ENCODE measurements at regions not wholly inside any gene's neighbourhood (a gene's known extent, or its start where the extent isn't known, plus 50 kb on each side); places are given as distances from the start of the nearest gene placed in this dataset.

GRCh38 chr7:25855854-25856782 lies 295.9 kb upstream of the NFE2L3 start:
- Mint-ChIP-seq H3K4me3 (no peak overlapping the region), H3K9me3 (no peaks in the 10 kb centered on the region), H3K27ac (no peak overlapping the region), H3K36me3 (ENCODE audit: low read depth) (peaks cover 2% of the 10 kb centered on the region), H3K4me1 (ENCODE audit: low read depth) (peaks cover 27% of the 10 kb centered on the region), H3K27me3 (ENCODE audit: low read depth) (peaks cover 58% of the 10 kb centered on the region)
- CTCF ChIA-PET, result interaction anchor here (0.7 to 1.1 kb wide), 2 partner anchors 8 to 37 kb away, joined by 3 read pairs; no protein-coding TSS in a partner anchor
- intact Hi-C loops (cut with micrococcal nuclease), result loop anchor here (2.0 to 5.0 kb wide), 3 partner anchors 53 to 1386 kb away; partner anchors contain the start of genes EVX1 and HOXA1
- DNase-seq, result no peak

DNA sequence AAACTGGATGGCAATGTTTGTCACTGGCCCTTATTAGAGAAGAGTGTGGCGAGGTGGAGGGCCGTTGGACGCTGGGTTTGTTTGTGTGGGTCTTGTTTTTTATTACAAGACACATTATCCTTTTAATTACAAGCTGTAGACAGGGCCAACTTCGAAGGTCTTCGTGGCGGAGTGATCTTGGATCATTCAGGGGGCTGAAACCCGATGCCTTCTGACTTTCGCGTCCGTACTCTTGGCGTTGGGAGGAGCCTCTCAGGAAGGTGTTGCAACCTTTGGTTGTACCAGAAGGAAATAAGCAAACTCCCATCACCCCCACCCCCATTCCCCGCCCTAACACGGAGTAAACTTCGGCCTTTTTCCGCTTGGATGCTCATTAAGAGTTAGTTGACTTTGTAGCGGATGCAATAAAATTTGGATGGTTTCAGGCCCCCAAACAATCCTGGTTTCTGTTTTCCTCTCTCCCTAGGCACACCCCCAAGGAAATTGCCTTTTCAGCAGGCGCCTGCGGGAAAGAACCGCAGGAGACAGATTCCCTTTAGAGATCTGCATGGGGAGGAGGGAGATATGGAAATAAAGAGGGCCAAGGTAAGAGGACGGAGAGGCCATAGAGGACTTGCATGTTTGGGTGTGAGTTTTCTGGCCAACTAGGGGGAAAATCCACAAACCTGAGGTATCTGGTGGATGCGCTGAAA lies 294.5 kb upstream of the NFE2L3 start:
- CTCF ChIA-PET, result interaction anchor here (0.6 to 1.1 kb wide), 3 partner anchors 9 to 171 kb away, joined by 3 read pairs; no protein-coding TSS in a partner anchor
- Mint-ChIP-seq H3K36me3 (ENCODE audit: low read depth) (peaks cover 2% of the 10 kb centered on the region), H3K27me3 (ENCODE audit: low read depth) (peaks cover 63% of the 10 kb centered on the region), H3K27ac (no peak overlapping the region), H3K4me3 (no peak overlapping the region), H3K9me3 (no peaks in the 10 kb centered on the region), H3K4me1 (ENCODE audit: low read depth) (peaks cover 31% of the 10 kb centered on the region)
- no peak for DNase-seq
- intact Hi-C loops (cut with micrococcal nuclease), result loop anchor here (1.0 to 5.0 kb wide), 5 partner anchors 55 to 1385 kb away; partner anchors contain the start of genes CBX3, EVX1 and HOXA1

GRCh38 chr7:25858200-25858524 lies 293.8 kb upstream of the NFE2L3 start:
- DNase-seq, result no peak
- Mint-ChIP-seq H3K27ac (no peak overlapping the region), H3K4me1 (ENCODE audit: low read depth) (peaks cover 35% of the 10 kb centered on the region), H3K36me3 (ENCODE audit: low read depth) (peaks cover 2% of the 10 kb centered on the region), H3K4me3 (no peak overlapping the region), H3K27me3 (ENCODE audit: low read depth) (peaks cover 65% of the 10 kb centered on the region), H3K9me3 (no peaks in the 10 kb centered on the region)
- CTCF ChIA-PET, result interaction anchor here (0.6 kb wide), 1 partner anchor 171 kb away, joined by 3 read pairs; no protein-coding TSS in a partner anchor
- intact Hi-C loops (cut with micrococcal nuclease), result loop anchor here (5.0 kb wide), 2 partner anchors 1239 to 1384 kb away; partner anchors contain the start of genes EVX1 and HOXA1

DNA sequence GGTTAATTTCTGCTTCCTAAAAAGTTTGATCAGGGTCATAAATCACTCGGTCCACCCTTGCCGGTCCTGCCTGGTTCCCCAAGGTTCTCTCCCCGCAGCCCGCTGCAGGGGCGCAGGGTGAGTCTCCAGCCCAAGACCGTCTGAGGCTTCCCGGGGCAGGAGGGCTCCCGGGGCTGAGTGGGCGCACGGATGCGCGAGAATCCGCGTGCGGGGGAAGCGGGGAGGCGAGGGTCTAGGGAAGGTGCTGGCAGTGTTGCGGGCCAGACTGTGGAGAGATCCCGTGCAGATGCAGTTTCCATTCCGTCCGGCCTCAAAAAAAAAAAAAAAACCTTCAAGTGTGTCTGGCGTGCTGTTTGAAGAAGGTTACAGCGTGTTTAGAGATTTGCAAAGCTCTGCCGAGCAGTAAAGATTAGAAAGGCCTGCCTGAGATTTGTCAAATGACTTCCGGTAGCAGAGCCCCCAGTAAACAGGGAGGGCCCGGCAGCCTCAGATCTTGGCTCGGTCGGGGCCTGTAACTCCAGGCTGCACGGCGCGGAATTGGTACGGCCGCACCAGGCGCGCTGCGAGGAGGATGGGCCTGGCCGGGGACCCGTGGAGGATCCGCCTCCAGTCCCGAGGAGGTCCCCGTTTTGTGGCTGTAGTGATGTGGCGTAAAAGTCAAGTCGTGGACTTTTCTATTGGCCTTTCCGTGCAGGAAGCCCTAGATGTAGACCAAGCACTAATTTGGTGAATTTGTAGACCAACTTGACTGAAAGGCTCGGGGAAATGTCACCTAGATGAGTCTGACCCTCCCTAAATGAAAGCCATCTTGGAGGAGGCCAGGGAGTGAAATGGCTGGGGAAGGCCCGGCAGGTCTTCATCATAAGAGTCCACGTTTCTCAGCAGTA lies 293.2 kb upstream of the NFE2L3 start:
- Mint-ChIP-seq H3K36me3 (ENCODE audit: low read depth) (peaks cover 2% of the 10 kb centered on the region), H3K27me3 (ENCODE audit: low read depth) (peaks cover 66% of the 10 kb centered on the region), H3K27ac (no peak overlapping the region)

DNA sequence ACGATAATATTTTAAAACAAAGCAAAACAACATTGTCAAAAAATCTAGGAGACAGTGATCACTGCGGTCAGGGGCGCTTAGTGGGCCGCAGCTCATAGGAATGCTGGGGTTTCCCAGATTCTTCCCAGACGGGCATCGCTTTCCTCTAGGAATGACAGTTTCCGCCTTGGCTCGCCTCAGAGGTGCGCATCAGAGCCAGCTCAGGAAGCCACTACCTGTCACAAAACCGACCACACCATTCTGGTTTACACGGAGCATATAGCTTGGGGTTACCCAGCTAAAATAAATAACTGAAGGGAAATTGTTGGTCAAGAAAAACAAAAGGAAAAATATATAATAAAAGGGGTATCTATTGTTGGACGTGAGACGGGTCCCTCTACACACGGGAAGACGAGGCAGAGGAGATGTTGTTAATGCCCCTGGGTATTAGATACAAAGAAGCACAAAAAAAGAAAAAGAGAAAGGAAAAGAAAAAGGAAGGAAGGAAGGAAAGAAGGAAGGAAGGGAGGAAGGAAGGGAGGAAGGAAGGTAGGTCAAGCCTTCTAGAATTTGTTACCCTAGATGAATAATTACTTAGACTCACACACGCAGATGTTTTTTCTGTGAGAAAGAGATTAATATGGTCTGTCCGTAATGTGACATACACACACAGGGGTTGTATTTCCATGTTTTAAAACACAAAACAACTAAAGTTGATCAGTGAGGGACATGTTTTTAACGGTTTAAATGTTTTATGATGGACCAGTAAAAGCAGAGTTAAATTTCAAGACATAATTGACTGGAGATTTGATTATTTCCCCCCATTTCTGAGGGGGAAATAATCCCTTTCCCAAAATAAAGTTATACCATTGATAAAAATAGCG lies 292.4 kb upstream of the NFE2L3 start:
- no peak overlapping the region for H3K4me3 Mint-ChIP-seq
- peaks cover 62% of the 10 kb centered on the region for H3K27me3 Mint-ChIP-seq (ENCODE audit: low read depth)
- no peak for DNase-seq
- peaks cover 2% of the 10 kb centered on the region for H3K36me3 Mint-ChIP-seq (ENCODE audit: low read depth)
- no peaks in the 10 kb centered on the region for H3K9me3 Mint-ChIP-seq
- H3K4me1 Mint-ChIP-seq (ENCODE audit: low read depth), result peaks cover 28% of the 10 kb centered on the region
- CTCF ChIA-PET, result no interaction called here
- H3K27ac Mint-ChIP-seq, result peak overlapping the region; percentile 41
- intact Hi-C loops (cut with micrococcal nuclease), result loop anchor here (5.0 kb wide), 3 partner anchors 1238 to 1383 kb away; partner anchors contain the start of genes EVX1, HOXA1 and HOXA3

More for the DNA sequence above, 293.2 kb upstream of the NFE2L3 start:
- H3K4me3 Mint-ChIP-seq, result peak overlapping the region; percentile 24
- CTCF ChIA-PET, result interaction anchor here (0.6 kb wide), 1 partner anchor 172 kb away, joined by 3 read pairs; no protein-coding TSS in a partner anchor
- no peaks in the 10 kb centered on the region for H3K9me3 Mint-ChIP-seq
- intact Hi-C loops (cut with micrococcal nuclease), result loop anchor here (5.0 kb wide), 2 partner anchors 1239 to 1384 kb away; partner anchors contain the start of genes EVX1 and HOXA1
- H3K4me1 Mint-ChIP-seq (ENCODE audit: low read depth), result peaks cover 32% of the 10 kb centered on the region
- no peak for DNase-seq

DNA sequence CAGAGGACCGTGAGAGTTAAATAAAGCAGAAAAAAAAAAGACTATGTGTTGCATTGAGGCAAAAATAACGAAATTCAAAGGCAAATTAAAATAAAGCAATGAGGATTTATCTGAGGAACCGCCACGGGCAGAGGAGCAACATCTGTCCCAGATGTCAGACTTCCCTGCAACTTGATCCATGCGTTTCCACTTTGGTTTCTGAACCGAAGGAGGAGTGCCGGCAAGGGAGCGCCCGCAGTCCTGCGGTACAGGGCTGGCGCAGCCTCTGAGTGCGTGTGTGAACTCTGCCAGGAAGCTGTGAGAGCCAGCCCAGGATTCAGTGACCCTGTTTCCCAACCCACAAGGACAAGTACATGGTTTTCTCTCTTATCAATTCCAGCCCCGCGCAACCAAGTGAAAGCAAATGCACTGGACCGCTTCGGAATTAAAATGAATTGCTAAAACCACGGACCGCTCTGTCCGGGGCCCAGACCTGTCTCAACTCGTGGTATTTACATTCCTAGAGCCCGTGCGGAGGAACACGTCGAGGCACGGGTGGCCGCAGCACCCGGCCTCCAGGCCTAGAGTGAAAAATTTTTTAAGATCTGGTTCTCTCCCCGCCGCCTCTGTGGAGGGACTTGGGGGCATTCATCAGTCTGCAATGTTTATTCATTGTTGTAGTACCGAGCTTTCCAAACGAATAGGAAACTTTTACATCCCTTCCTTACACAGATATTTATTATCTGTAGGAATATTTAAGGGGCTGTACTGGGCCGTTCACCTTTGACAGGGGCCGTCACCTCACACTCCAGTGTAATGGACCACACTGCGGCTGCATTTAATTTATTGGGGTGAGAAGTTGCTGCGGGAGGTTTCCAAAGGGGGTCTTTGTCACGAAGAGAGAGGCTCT lies 291.5 kb upstream of the NFE2L3 start:
- intact Hi-C loops (cut with micrococcal nuclease), result loop anchor here (5.0 kb wide), 1 partner anchor 1292 kb away; the partner anchor contains the start of gene HOXA3
- H3K4me3 Mint-ChIP-seq, result no peak overlapping the region
- CTCF ChIA-PET, result no interaction called here
- no peaks in the 10 kb centered on the region for H3K9me3 Mint-ChIP-seq
- peaks cover 2% of the 10 kb centered on the region for H3K36me3 Mint-ChIP-seq (ENCODE audit: low read depth)
- H3K4me1 Mint-ChIP-seq (ENCODE audit: low read depth), result peaks cover 23% of the 10 kb centered on the region
- no peak for DNase-seq
- peaks cover 62% of the 10 kb centered on the region for H3K27me3 Mint-ChIP-seq (ENCODE audit: low read depth)
- H3K27ac Mint-ChIP-seq, result no peak overlapping the region

GRCh38 chr7:25861164-25861496 lies 290.9 kb upstream of the NFE2L3 start:
- Mint-ChIP-seq H3K4me3 (peak overlapping the region; percentile 58), H3K27ac (no peak overlapping the region), H3K27me3 (ENCODE audit: low read depth) (peaks cover 66% of the 10 kb centered on the region), H3K4me1 (ENCODE audit: low read depth) (peaks cover 22% of the 10 kb centered on the region), H3K36me3 (ENCODE audit: low read depth) (peaks cover 2% of the 10 kb centered on the region), H3K9me3 (no peaks in the 10 kb centered on the region)
- intact Hi-C loops (cut with micrococcal nuclease), result loop anchor here (5.0 kb wide), 1 partner anchor 1291 kb away; the partner anchor contains the start of gene HOXA3
- CTCF ChIA-PET, result no interaction called here
- DNase-seq, result no peak

- CTCF ChIA-PET, result interaction anchor here (1.1 to 1.5 kb wide), 2 partner anchors 10 to 13 kb away, joined by 3 to 9 read pairs; no protein-coding TSS in a partner anchor
- H3K9me3 Mint-ChIP-seq, result no peaks in the 10 kb centered on the region
- peaks cover 69% of the 10 kb centered on the region for H3K27me3 Mint-ChIP-seq (ENCODE audit: low read depth)
- H3K4me3 Mint-ChIP-seq, result peak overlapping the region; percentile 58
- no peak overlapping the region for H3K27ac Mint-ChIP-seq
- peaks cover 2% of the 10 kb centered on the region for H3K36me3 Mint-ChIP-seq (ENCODE audit: low read depth)
- intact Hi-C loops (cut with micrococcal nuclease), result loop anchor here (1.0 to 5.0 kb wide), 8 partner anchors 33 to 1291 kb away; partner anchors contain the start of genes HNRNPA2B1, HOXA3, NFE2L3 and SKAP2
- DNase-seq, result no peak
- H3K4me1 Mint-ChIP-seq (ENCODE audit: low read depth), result peaks cover 22% of the 10 kb centered on the region
Observed at GRCh38 chr7:25861601-25862260, 290.3 kb upstream of the NFE2L3 start.

GRCh38 chr7:25862261-25863004 lies 289.6 kb upstream of the NFE2L3 start:
- Mint-ChIP-seq H3K4me3 (peak overlapping the region; percentile 58), H3K27me3 (ENCODE audit: low read depth) (peaks cover 70% of the 10 kb centered on the region), H3K27ac (peak overlapping the region; percentile 38), H3K4me1 (ENCODE audit: low read depth) (peaks cover 22% of the 10 kb centered on the region), H3K9me3 (no peaks in the 10 kb centered on the region), H3K36me3 (ENCODE audit: low read depth) (peaks cover 2% of the 10 kb centered on the region)
- intact Hi-C loops (cut with micrococcal nuclease), result loop anchor here (1.0 to 5.0 kb wide), 8 partner anchors 32 to 1290 kb away; partner anchors contain the start of genes HNRNPA2B1, HOXA3, NFE2L3 and SKAP2
- peak; percentile 99 for DNase-seq
- CTCF ChIA-PET, result interaction anchor here (0.7 to 1.5 kb wide), 4 partner anchors 11 to 30 kb away, joined by 3 to 9 read pairs (median 4); no protein-coding TSS in a partner anchor

All from activated naive CD4-positive, alpha-beta T cell treated with anti-CD3 and anti-CD28 coated beads for 36 hours (primary cell).